GM19238 (cell line): ENCODE measurements at regions not wholly inside any gene's neighbourhood (a gene's known extent, or its start where the extent isn't known, plus 50 kb on each side); places are given as distances from the start of the nearest gene placed in this dataset.

Experiments used
- DNase-seq: peaks from one replicate; pipeline ENCODE4 v3.0.0; 2011; ENCODE audit warnings: low spot score; ENCODE audit not compliant: insufficient read length

DNA sequence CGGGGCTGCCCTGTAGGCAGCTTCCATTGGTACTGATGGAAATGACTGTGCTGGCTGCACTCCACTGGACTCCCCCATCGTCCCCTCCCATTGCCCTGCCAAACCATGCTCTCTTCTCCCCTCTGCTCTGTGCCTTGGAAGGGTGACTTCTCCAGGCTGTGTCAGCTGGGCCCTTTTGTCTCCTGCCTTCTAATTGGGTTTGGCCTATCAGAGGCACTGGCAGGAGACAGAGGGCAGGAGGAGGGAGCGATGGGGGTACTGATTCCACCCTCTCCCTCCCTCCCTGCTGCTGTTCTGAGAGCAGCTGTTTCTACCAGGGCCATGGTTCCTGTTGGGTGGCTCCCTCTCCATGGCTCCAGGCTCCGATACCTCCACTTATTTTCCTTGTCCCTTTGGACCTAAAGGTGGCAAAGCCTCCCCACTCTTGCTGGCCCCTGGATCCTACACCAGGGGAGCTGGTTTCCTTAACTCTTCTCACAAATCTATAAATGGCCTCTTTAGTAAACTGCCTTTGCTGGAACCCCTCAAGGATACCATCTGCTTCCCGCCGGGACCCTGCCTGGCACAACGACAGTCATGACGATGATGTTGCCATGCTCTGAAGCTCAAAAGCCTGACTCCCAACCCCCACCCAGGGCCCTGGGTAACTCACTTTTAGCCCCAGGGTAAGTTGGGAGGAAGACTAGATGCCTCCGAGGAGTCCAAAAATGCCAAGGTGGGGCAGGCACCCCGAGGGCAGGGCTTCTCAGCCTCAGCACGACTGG lies 123.8 kb upstream of the RPL38 start:
- no peak for DNase-seq

DNA sequence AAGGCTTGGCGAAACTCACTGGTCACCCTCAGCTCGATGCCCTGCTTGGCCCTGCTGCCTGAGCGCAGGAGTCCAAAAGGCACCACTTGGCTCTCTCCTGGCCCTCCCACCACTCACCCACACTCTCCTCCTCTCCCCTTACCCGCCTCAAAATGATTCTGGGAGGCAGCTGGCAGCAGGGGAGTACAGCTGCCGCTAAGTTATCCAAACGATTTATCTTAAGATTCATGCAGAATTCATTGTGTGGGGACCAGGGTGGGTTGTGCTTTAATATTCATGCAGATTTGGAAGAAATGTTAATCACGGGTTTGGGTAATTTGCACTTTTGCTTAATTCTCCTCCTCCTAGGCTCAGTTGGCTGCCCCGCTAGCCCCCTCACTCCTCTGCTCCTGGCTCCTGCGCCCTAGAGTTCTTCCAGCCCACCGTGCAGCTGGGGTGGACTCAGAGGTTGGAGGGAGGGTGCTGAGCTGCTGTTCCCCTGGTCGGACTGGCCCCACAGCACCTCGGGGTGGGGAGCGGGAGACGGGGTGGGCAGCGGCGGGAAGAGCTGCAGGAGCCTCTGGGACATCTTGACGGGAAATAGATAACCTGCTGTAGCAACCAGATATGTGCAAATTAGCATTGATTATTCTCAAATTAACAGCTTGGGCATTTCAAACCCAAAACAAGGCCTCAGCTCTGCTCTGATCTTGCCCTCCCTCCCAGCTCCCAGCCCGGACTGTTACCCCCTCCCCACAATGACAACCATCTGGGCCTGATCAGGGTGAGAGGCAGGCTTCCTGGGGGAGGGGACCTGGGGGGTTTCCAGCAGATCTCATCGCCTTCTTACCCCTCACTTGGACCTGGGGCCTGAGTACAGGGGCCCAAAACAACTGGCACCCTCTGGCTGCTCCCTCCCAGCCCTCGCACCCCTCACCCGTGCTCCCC lies 122.6 kb upstream of the RPL38 start:
- no peak for DNase-seq

DNA sequence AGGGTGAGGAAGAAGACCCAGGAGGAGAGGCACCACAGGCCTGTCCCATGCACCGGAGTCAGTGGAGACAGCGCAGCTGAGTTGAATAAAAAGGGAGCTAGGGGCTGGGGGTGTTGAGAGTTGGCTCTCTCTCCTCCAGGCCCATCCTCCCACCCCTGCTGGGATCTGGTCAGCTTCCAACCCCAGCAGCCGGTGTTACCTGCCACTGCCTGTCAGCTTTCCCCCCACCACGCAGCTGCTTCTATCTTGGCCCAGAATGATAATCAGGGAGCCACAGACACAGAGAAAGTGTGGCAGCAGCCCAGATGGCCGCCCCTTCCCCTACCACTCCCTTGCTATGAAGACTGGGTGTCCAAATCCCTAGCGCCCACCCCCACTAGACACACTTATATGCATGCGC lies 120.6 kb upstream of the RPL38 start:
- no peak for DNase-seq

- no peak for DNase-seq
Measured at GRCh38 chr17:74083321-74083720, 120.2 kb upstream of the RPL38 start.

DNA sequence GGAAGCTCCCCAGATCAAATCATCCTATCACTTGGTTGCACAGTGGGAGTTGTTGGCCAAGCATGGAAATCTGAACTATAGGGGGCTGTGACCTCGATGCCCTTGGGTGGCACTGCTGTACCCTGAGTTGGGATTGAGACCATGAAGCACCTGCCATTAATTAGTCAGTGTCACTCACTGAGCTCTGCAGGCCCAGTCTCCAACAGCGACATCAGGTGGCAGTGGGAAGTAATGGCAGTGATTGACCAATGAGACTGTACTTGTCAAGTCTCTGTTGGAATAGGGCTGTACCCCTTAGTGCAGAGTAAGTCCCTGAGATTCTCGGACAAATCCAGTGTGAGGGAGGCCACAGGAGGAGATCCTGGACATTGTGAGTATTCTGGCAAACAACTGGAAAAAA lies 118.0 kb upstream of the RPL38 start:
- DNase-seq = no peak

DNA sequence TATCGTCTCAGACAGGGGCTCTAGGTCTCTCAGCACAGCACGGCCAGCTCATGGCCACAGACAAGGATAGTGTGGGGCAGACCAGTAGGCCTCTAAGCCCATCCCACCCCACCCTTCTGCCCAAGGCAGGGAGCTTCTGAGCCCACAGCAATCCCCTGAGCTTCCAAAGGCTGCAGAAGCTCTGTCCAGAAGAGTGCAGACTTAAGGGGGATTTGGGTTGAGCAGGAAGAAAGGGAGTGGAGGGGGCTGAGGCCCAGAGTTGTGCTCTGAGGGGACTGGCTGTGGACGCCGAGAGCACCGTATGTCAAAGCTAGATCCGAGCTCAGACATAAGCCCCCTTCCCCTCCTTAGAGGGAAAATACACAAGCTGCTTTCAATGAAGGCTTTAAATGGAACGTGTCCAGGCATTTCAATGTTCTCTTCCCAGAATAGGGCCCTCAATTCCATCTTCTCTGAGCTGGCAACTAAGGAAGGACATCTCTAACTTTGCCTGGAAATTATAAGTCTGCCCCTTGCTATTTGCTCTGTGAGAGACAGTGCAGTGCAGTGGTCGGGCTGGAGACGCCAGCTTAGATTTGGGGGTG lies 116.4 kb upstream of the RPL38 start:
- no peak for DNase-seq

DNA sequence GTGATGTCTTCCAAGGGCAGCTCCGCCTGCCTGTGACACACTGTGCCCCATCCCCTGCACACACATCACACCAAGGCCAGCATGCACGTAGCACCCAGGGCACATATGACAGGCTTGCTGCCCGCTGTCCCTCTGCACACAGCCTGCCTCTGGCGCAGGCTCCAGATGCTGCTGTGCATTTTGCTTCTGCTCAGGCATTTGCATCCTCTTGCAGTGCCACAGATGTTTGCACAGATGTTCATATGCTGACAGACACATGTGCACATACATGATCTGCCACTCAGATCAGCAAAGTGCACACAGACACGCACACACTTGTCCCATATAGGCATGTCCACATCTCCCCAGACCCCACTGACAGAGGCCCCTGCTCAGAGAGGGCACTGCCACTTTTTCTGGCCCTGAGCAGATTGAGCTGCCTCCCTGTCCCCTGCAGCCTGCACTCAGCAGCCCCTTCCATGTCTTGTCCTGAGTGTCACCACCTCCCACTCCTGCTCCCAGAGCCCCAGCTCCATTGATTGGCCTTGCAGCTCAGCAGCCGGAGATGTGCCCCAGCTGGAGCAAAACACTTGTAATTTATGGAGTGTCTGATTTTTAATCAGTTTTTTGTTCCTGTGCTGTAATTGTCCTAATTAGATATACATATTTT lies 115.1 kb upstream of the RPL38 start:
- no peak for DNase-seq

- no peak for DNase-seq
Measured at GRCh38 chr17:74088934-74089329, 114.5 kb upstream of the RPL38 start.

GRCh38 chr17:74089380-74089779 lies 114.1 kb upstream of the RPL38 start:
- DNase-seq = no peak

DNA sequence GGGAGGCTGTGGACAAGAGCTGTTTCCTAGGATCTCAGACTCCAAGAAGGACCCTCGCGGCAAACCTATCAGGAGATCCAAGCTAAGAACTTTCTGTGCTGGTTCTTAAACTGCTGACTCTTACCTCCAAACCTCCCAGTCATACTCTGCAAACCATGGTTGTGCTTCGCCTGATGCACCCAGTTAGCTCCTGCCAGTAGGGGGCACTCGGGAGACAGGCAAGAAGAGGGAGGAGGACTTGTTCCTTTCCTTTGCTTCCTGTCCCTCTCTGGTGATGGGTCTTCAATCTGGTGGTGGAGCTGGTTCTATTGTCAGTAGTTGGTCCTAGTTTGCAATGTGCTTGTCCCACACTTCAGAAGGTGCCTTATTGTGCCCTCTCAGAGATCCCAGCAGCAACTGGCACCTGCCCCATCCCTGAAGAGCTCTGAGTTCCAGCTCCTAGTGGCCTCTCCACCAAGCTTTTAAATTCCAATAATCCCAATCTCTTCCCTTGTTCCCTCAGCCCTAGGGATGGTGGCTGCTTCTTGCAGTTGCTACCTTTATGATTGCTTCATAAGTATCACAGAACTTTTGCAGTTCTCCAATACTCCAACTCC lies 113.5 kb upstream of the RPL38 start:
- DNase-seq = peak; percentile 40

DNA sequence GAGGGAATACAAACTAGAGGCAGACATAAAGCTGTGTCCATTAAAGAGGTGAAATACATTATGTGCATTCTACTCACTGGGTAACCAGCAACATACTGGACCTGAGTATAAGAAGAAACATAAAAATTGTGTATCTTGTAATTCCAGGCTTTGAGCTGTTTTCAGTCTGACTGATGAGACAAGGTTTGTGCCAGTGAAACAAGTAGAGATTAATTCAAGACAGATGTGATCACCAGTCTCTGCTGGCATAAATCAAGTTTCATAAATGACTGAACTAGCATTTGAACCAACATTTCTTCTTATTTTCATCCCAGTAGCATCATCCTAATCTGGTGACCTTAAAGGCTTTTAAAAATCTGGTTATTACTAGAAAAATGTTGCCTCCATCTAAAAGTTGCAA lies 108.8 kb upstream of the RPL38 start:
- DNase-seq = no peak

GRCh38 chr17:74096456-74096855 lies 107.0 kb upstream of the RPL38 start:
- no peak for DNase-seq

DNA sequence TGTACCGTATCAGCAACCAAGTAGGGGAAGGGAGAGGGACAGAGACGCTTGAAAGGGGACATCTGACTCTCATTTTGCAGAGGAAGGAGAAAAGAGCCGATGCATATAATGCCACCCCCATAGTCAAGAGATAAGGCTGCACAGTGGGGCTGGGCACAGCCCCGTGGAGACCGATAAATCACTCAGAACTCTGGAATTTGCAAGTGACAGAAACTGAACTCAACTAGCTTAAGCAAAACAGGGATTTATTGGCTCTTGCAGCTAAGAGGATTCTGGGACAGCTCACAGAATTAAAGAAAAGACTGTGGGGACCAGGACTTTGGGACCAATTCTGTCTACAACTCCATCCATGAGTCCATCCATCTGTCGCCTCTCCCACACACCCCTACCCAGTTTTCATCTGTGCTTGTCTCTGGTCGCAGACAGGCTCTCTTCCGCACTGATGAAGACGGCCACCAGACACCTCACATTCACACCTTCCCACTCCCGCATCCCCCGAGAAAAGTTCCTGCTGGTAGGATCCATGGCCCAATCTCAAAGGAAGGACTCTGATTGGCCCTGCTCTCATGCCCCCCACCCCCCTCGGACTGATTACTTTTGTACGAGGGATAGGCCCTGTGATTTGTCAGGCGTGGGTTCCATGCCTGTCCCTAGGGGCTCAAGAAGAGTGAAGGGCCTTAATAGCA lies 105.9 kb upstream of the RPL38 start:
- DNase-seq = no peak

GRCh38 chr17:74098136-74099024 lies 105.1 kb upstream of the RPL38 start:
- DNase-seq = no peak

- no peak for DNase-seq
Measured at GRCh38 chr17:74099442-74100340, 103.8 kb upstream of the RPL38 start.

DNA sequence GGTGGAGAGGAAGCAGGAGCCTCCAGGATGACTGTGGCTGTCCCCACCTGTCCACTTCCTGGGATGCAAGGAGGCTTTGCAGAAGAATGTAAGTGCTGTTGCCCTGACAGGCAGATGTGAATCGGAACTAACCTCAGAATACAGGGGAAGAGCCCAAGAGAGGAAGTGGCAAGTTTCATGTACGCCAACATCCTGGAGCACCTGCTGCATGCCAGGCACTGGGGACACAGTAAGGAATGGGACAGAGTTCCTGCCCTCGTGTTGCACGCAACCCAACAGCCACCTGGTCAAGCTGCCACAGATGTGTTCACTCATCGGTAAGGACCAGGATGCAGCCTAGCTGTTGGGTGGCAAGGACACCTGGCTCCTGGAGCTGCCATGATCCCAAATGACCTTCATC lies 98.6 kb upstream of the RPL38 start:
- DNase-seq = no peak

- DNase-seq = no peak
Measured at GRCh38 chr17:74107107-74107506, 96.4 kb upstream of the RPL38 start.

DNA sequence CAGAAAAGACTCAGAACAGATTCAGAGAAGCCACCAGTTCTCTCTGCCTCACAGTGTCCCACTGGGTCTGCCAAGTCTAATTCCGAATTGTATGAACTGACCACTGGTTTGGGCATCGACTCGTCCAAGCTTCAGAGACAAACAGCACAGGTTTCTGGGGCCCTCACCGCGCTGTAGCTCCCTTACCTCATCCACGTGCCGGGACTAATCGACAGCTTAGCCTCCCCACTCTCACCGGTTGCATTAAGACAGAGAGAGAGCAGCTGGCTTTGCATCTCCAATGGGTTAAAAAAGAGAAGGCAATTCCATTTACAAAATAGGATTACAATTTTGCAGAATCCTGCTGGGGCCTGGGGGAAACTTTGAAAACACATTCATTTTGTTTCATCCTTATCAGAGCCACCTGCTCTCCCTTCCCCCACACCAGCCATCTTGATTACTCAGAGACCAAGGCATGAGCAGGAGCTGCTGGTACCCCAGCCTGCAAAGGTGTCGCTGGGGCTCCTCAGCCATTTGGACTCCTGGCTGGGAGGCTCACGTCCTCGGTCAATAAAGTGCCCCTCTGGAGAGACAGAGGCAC lies 95.3 kb upstream of the RPL38 start:
- DNase-seq = no peak
